Endodermal cell (in vitro differentiated cells): ENCODE measurements at regions not wholly inside any gene's neighbourhood (a gene's known extent, or its start where the extent isn't known, plus 50 kb on each side); places are given as distances from the start of the nearest gene placed in this dataset.

ENCODE experiments used
- DNase-seq: peaks from one replicate; pipeline ENCODE4 v3.0.0-alpha.2; 2017
- H3K27ac ChIP-seq: 2 replicates; pipeline ENCODE4 v1.5.1; 2013; ENCODE audit warnings: mild to moderate bottlenecking, low read depth, low read length, moderate library complexity
- H3K27me3 ChIP-seq: 2 replicates; pipeline ENCODE4 v1.6.1; 2013; ENCODE audit warnings: mild to moderate bottlenecking, low read length, moderate library complexity; ENCODE audit not compliant: insufficient read depth, control insufficient read depth, poor library complexity, severe bottlenecking
- H3K36me3 ChIP-seq: 2 replicates; pipeline ENCODE4 v1.7.0; 2013; ENCODE audit warnings: mild to moderate bottlenecking, low read length, moderate library complexity; ENCODE audit not compliant: control insufficient read depth, insufficient read depth
- H3K4me1 ChIP-seq: one replicate; pipeline ENCODE4 v1.7.0; 2013; ENCODE audit warnings: low read length; ENCODE audit not compliant: control insufficient read depth, insufficient read depth
- H3K4me3 ChIP-seq: 2 replicates; pipeline ENCODE4 v1.5.1; 2013; ENCODE audit warnings: mild to moderate bottlenecking, low read length, moderate library complexity
- H3K9ac ChIP-seq: 2 replicates; pipeline ENCODE4 v1.6.1; 2013; ENCODE audit warnings: mild to moderate bottlenecking, low read length, moderate library complexity; ENCODE audit not compliant: poor library complexity, severe bottlenecking; ENCODE audit errors: extremely low read depth
- H3K9me3 ChIP-seq: 2 replicates; pipeline ENCODE4 v1.6.1; 2013; ENCODE audit warnings: mild to moderate bottlenecking, low read length, moderate library complexity; ENCODE audit not compliant: control insufficient read depth
- H3K27ac Mint-ChIP-seq: 2 replicates; pipeline ENCODE4 v1.8.0; 2020; ENCODE audit warnings: mixed read lengths
- H3K27me3 Mint-ChIP-seq: 2 replicates; pipeline ENCODE4 v1.8.0; 2021; ENCODE audit warnings: mild to moderate bottlenecking, mixed read lengths; ENCODE audit not compliant: insufficient read depth
- H3K36me3 Mint-ChIP-seq: 2 replicates; pipeline ENCODE4 v1.8.0; 2020; ENCODE audit warnings: low read depth, mixed read lengths
- H3K4me1 Mint-ChIP-seq: 2 replicates; pipeline ENCODE4 v1.8.0; 2020; ENCODE audit warnings: mixed read lengths
- H3K4me3 Mint-ChIP-seq: 2 replicates; pipeline ENCODE4 v1.8.0; 2020; ENCODE audit warnings: mild to moderate bottlenecking, moderate library complexity, mixed read lengths
- H3K9me3 Mint-ChIP-seq: 2 replicates; pipeline ENCODE4 v1.8.0; 2020; ENCODE audit warnings: mild to moderate bottlenecking, mixed read lengths
- CTCF ChIP-seq: fragments of 200-600 bp; sonication (generic); conservative IDR thresholded peaks from 2 replicates; pipeline ENCODE4 v1.5.0; 2021; ENCODE audit warnings: antibody characterized with exemption, mild to moderate bottlenecking
- whole genome bisulfite sequencing, 2 experiments: methylation state at CpG; one replicate each; pipeline versions ENCODE4 v1.1.5 to v1.1.7; 2013; ENCODE audit warnings: missing lambda C conversion rate in 2 of 2, mixed read lengths in 1 of 2; ENCODE audit not compliant: insufficient coverage in 1 of 2, insufficient read length in 1 of 2; 5-methylcytosine and 5-hydroxymethylcytosine counted together

- H3K27ac ChIP-seq: no peak overlapping the region
- H3K9me3 Mint-ChIP-seq: peaks cover 11% of the 10 kb centered on the region
- TF ChIP-seq CTCF: no peak
- H3K27me3 Mint-ChIP-seq: peaks cover 5% of the 10 kb centered on the region
- H3K9ac ChIP-seq: no peak overlapping the region
- DNase-seq: no peak
- peaks cover 8% of the 10 kb centered on the region for H3K4me1 ChIP-seq
- H3K4me3 ChIP-seq: no peak overlapping the region
- no peaks in the 10 kb centered on the region for H3K36me3 Mint-ChIP-seq
- peaks cover 9% of the 10 kb centered on the region for H3K4me1 Mint-ChIP-seq
- no peak overlapping the region for H3K4me3 Mint-ChIP-seq
- H3K27me3 ChIP-seq: peaks cover 5% of the 10 kb centered on the region
- H3K36me3 ChIP-seq: no peaks in the 10 kb centered on the region
- H3K27ac Mint-ChIP-seq: no peak overlapping the region
- H3K9me3 ChIP-seq: no peaks in the 10 kb centered on the region
- 96 to 97% methylated on average over 5 to 6 of the region's 6 CpGs for WGBS, 2 experiments
These were observed 149.6 kb downstream of the SEC16B start for GRCh38 chr1:177820213-177820612.

GRCh38 chr1:177817937-177818875, 151.7 kb downstream of the SEC16B start:
- Histone ChIP-seq H3K9ac (no peak overlapping the region), H3K27ac (no peak overlapping the region), H3K27me3 (peaks cover 5% of the 10 kb centered on the region), H3K4me1 (peaks cover 8% of the 10 kb centered on the region), H3K4me3 (no peak overlapping the region), H3K36me3 (no peaks in the 10 kb centered on the region), H3K9me3 (no peaks in the 10 kb centered on the region)
- H3K27me3 Mint-ChIP-seq: peaks cover 5% of the 10 kb centered on the region
- WGBS, 2 experiments: 83 to 89% methylated on average over 4 to 7 of the region's 7 CpGs
- H3K36me3 Mint-ChIP-seq: no peaks in the 10 kb centered on the region
- TF ChIP-seq CTCF: peak; percentile 54
- peaks cover 11% of the 10 kb centered on the region for H3K9me3 Mint-ChIP-seq
- H3K4me1 Mint-ChIP-seq: peaks cover 9% of the 10 kb centered on the region
- no peak overlapping the region for H3K27ac Mint-ChIP-seq
- no peak overlapping the region for H3K4me3 Mint-ChIP-seq
- DNase-seq: no peak

GRCh38 chr1:177812650-177813049, 157.2 kb downstream of the SEC16B start:
- H3K4me1 ChIP-seq: no peaks in the 10 kb centered on the region
- WGBS, 2 experiments: 93 to 97% methylated on average over 6 to 13 of the region's 13 CpGs
- no peaks in the 10 kb centered on the region for H3K27me3 ChIP-seq
- Mint-ChIP-seq H3K4me1 (no peaks in the 10 kb centered on the region), H3K36me3 (no peaks in the 10 kb centered on the region), H3K4me3 (no peak overlapping the region), H3K27ac (no peak overlapping the region), H3K27me3 (no peaks in the 10 kb centered on the region), H3K9me3 (peaks cover 14% of the 10 kb centered on the region)
- no peak overlapping the region for H3K4me3 ChIP-seq
- no peak overlapping the region for H3K27ac ChIP-seq
- DNase-seq: no peak
- H3K9me3 ChIP-seq: no peaks in the 10 kb centered on the region
- no peak overlapping the region for H3K9ac ChIP-seq
- TF ChIP-seq CTCF: no peak
- H3K36me3 ChIP-seq: no peaks in the 10 kb centered on the region
